ENCODE measurements at regions not wholly inside any gene's neighbourhood (a gene's known extent, or its start where the extent isn't known, plus 50 kb on each side); places are given as distances from the start of the nearest gene placed in this dataset.

- no peak for TF ChIP-seq FOXO4 (CRISPR knock-in tag; conservative IDR thresholded peaks at IDR 0.05)
- TF ChIP-seq ARNT2 (CRISPR knock-in tag; IDR thresholded peaks at IDR 0.05; ENCODE audit: low read depth) = no peak
- 0 out of 2 replicates have a peak, but pooled peaks have one; percentile 43 for TF ChIP-seq ZKSCAN8 (CRISPR knock-in tag; IDR thresholded peaks at IDR 0.05; ENCODE audit: borderline replicate concordance)
- no peak for TF ChIP-seq GLI4 (CRISPR knock-in tag; IDR thresholded peaks at IDR 0.05; ENCODE audit: borderline replicate concordance)
- no peak for TF ChIP-seq JUNB (CRISPR knock-in tag; IDR thresholded peaks at IDR 0.05; ENCODE audit: borderline replicate concordance)
- 0 out of 4 replicates have a peak, but pooled peaks of 1 of the 2 experiments have one; percentile 39 for TF ChIP-seq ATF4 (CRISPR knock-in tag; IDR thresholded peaks at IDR 0.05)
- TF ChIP-seq ZNF652 (CRISPR knock-in tag; IDR thresholded peaks at IDR 0.05; ENCODE audit: borderline replicate concordance, low read depth) = peak; percentile 32; the same call in 1 of the 2 replicates
- 0 out of 2 replicates have a peak, but pooled peaks have one; percentile 41 for TF ChIP-seq SP140L (CRISPR knock-in tag; IDR thresholded peaks at IDR 0.05; ENCODE audit: borderline replicate concordance)
- no peak for TF ChIP-seq ZBTB42 (CRISPR knock-in tag; IDR thresholded peaks at IDR 0.05)
- no peak for TF ChIP-seq REPIN1 (CRISPR knock-in tag; IDR thresholded peaks at IDR 0.05; ENCODE audit: borderline replicate concordance, low read depth)
- TF ChIP-seq USF2 (IDR thresholded peaks at IDR 0.05; ENCODE audit: low read depth, low read length) = peak; percentile 4; the same call in 1 of the 2 replicates
- no peak for TF ChIP-seq USF2 (CRISPR knock-in tag; IDR thresholded peaks at IDR 0.05; ENCODE audit: borderline replicate concordance)
- no peak for TF ChIP-seq NR2F6 (IDR thresholded peaks at IDR 0.05)
- no peak for TF ChIP-seq NR2F6 (CRISPR knock-in tag; IDR thresholded peaks at IDR 0.05)
- no peak for TF ChIP-seq ZNF362 (CRISPR knock-in tag; IDR thresholded peaks at IDR 0.05; ENCODE audit: borderline replicate concordance)
- no peak for TF ChIP-seq ZNF552 (CRISPR knock-in tag; IDR thresholded peaks at IDR 0.05; ENCODE audit: borderline replicate concordance)
- no peak for TF ChIP-seq RARA (CRISPR knock-in tag; IDR thresholded peaks at IDR 0.05)
- TF ChIP-seq ZNF780A (CRISPR knock-in tag; IDR thresholded peaks at IDR 0.05) = 0 out of 2 replicates have a peak, but pooled peaks have one; percentile 40
- no peak for TF ChIP-seq ELK4 (CRISPR knock-in tag; IDR thresholded peaks at IDR 0.05; ENCODE audit: borderline replicate concordance)
- 0 out of 2 replicates have a peak, but pooled peaks have one; percentile 29 for TF ChIP-seq ZBTB3 (CRISPR knock-in tag; IDR thresholded peaks at IDR 0.05; ENCODE audit: borderline replicate concordance, low read depth)
- TF ChIP-seq STAG1 (CRISPR knock-in tag; IDR thresholded peaks at IDR 0.05) = peak; percentile 85
These were observed 269.3 kb downstream of the DAD1 start (continued) for GRCh38 chr14:22319526-22320361.

All from HepG2 (cell line).